ENCODE measurements at regions not wholly inside any gene's neighbourhood (a gene's known extent, or its start where the extent isn't known, plus 50 kb on each side); places are given as distances from the start of the nearest gene placed in this dataset.

- no peak for TF ChIP-seq CTCF (conservative IDR thresholded peaks at IDR 0.05 in 1 of 2, IDR thresholded peaks at IDR 0.05 in 1 of 2; ENCODE audit: extremely low read depth in 1 of 2, insufficient read depth in 1 of 2, low read depth in 1 of 2, low read length in 2 of 2)
- TF ChIP-seq EZH2 (IDR thresholded peaks at IDR 0.05; ENCODE audit: borderline replicate concordance, low read length): no peak
These were observed 250.7 kb upstream of the NOX3 start for GRCh38 chr6:155706341-155706740.

Data from mammary epithelial cell (primary cell).